ENCODE measurements at regions not wholly inside any gene's neighbourhood (a gene's known extent, or its start where the extent isn't known, plus 50 kb on each side); places are given as distances from the start of the nearest gene placed in this dataset.

- H3K9me3 Mint-ChIP-seq (ENCODE audit: unreplicated experiment) = peaks cover 5% of the 10 kb centered on the region
- peak overlapping the region; percentile 84 for H3K27ac Mint-ChIP-seq (ENCODE audit: unreplicated experiment)
- H3K36me3 Mint-ChIP-seq (ENCODE audit: low read depth, unreplicated experiment) = no peaks in the 10 kb centered on the region
- TF ChIP-seq CTCF (IDR thresholded peaks at IDR 0.05; ENCODE audit: unreplicated experiment) = no peak
- H3K27me3 Mint-ChIP-seq (ENCODE audit: unreplicated experiment) = peaks cover 1% of the 10 kb centered on the region
- no peak for DNase-seq (ENCODE audit: low spot score)
- no peak overlapping the region for H3K4me3 Mint-ChIP-seq (ENCODE audit: unreplicated experiment)
- peaks cover 26% of the 10 kb centered on the region for H3K4me1 Mint-ChIP-seq (ENCODE audit: unreplicated experiment)
Observed at GRCh38 chr21:23014021-23014420, 2015.8 kb downstream of the NCAM2 start.

- Mint-ChIP-seq H3K27ac (ENCODE audit: unreplicated experiment) (no peak overlapping the region), H3K9me3 (ENCODE audit: unreplicated experiment) (peaks cover 9% of the 10 kb centered on the region), H3K4me3 (ENCODE audit: unreplicated experiment) (no peak overlapping the region), H3K4me1 (ENCODE audit: unreplicated experiment) (peaks cover 22% of the 10 kb centered on the region), H3K36me3 (ENCODE audit: low read depth, unreplicated experiment) (no peaks in the 10 kb centered on the region), H3K27me3 (ENCODE audit: unreplicated experiment) (peaks cover 4% of the 10 kb centered on the region)
- DNase-seq (ENCODE audit: low spot score) = peak; percentile 35
- peak; percentile 25 for TF ChIP-seq CTCF (IDR thresholded peaks at IDR 0.05; ENCODE audit: unreplicated experiment)
Observed at GRCh38 chr21:23016617-23017016, 2018.4 kb downstream of the NCAM2 start.

- H3K4me1 Mint-ChIP-seq (ENCODE audit: unreplicated experiment) = peaks cover 17% of the 10 kb centered on the region
- H3K4me3 Mint-ChIP-seq (ENCODE audit: unreplicated experiment) = no peak overlapping the region
- H3K27me3 Mint-ChIP-seq (ENCODE audit: unreplicated experiment) = peaks cover 5% of the 10 kb centered on the region
- H3K27ac Mint-ChIP-seq (ENCODE audit: unreplicated experiment) = no peak overlapping the region
- H3K36me3 Mint-ChIP-seq (ENCODE audit: low read depth, unreplicated experiment) = no peaks in the 10 kb centered on the region
- DNase-seq (ENCODE audit: low spot score) = no peak
- TF ChIP-seq CTCF (IDR thresholded peaks at IDR 0.05; ENCODE audit: unreplicated experiment) = no peak
- peaks cover 12% of the 10 kb centered on the region for H3K9me3 Mint-ChIP-seq (ENCODE audit: unreplicated experiment)
Observed at GRCh38 chr21:23017989-23018388, 2019.8 kb downstream of the NCAM2 start.

- DNase-seq (ENCODE audit: low spot score) = no peak
- H3K36me3 Mint-ChIP-seq (ENCODE audit: low read depth, unreplicated experiment) = no peaks in the 10 kb centered on the region
- TF ChIP-seq CTCF (IDR thresholded peaks at IDR 0.05; ENCODE audit: unreplicated experiment) = no peak
- no peaks in the 10 kb centered on the region for H3K4me1 Mint-ChIP-seq (ENCODE audit: unreplicated experiment)
- peaks cover 4% of the 10 kb centered on the region for H3K27me3 Mint-ChIP-seq (ENCODE audit: unreplicated experiment)
- peaks cover 13% of the 10 kb centered on the region for H3K9me3 Mint-ChIP-seq (ENCODE audit: unreplicated experiment)
- no peak overlapping the region for H3K27ac Mint-ChIP-seq (ENCODE audit: unreplicated experiment)
- no peak overlapping the region for H3K4me3 Mint-ChIP-seq (ENCODE audit: unreplicated experiment)
Observed at GRCh38 chr21:23020969-23021368, 2022.8 kb downstream of the NCAM2 start.

GRCh38 chr21:23021481-23021880 lies 2023.3 kb downstream of the NCAM2 start:
- Mint-ChIP-seq H3K4me1 (ENCODE audit: unreplicated experiment) (no peaks in the 10 kb centered on the region), H3K27me3 (ENCODE audit: unreplicated experiment) (peaks cover 4% of the 10 kb centered on the region), H3K4me3 (ENCODE audit: unreplicated experiment) (no peak overlapping the region), H3K9me3 (ENCODE audit: unreplicated experiment) (peaks cover 12% of the 10 kb centered on the region), H3K36me3 (ENCODE audit: low read depth, unreplicated experiment) (no peaks in the 10 kb centered on the region), H3K27ac (ENCODE audit: unreplicated experiment) (no peak overlapping the region)
- no peak for DNase-seq (ENCODE audit: low spot score)
- TF ChIP-seq CTCF (IDR thresholded peaks at IDR 0.05; ENCODE audit: unreplicated experiment) = no peak

Measured in endothelial cell (in vitro differentiated cells).